ENCODE measurements at regions not wholly inside any gene's neighbourhood (a gene's known extent, or its start where the extent isn't known, plus 50 kb on each side); places are given as distances from the start of the nearest gene placed in this dataset.

- DNase-seq (ENCODE audit: low spot score) (no peak), ATAC-seq (no peak)
- intact Hi-C loops (cut with DNase I): no loop called here
These were observed 65.1 kb downstream of the SLC4A3 start for GRCh38 chr2:219692521-219692920.

DNA sequence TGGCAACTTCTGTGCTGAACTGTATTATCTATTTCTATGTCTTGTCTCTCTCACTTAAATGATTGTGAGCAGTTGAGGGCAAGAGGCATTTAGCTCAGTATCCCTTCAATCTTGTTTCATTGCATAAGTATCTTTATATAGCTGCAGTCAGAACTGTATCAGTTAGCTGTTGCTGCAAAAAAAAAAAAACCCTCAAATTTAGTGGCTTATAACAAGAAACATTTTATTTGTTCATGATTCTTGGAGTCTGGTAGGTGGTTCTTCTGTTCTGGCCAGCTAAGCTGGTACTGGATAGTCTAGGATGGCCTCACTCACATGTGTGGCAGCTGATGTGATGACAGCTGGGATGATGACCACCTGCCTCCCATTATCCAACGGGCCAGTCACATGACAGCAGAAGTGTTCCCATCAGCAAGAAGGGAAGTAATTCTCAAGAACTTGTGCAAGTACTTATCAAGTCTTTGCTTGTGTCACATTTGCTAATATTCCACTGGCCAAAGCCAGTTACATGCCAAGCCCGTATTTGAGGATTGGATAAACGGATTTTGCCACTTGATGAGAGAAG is 67.8 kb downstream of the SLC4A3 start:
- intact Hi-C loops (cut with DNase I): no loop called here
- no peak for ATAC-seq

GRCh38 chr2:219697811-219698747 is 70.6 kb downstream of the SLC4A3 start:
- no peak for DNase-seq (ENCODE audit: low spot score)
- intact Hi-C loops (cut with DNase I): no loop called here
- peak; percentile 38 for ATAC-seq

More for the DNA sequence above, 67.8 kb downstream of the SLC4A3 start:
- no peak for DNase-seq (ENCODE audit: low spot score)

DNA sequence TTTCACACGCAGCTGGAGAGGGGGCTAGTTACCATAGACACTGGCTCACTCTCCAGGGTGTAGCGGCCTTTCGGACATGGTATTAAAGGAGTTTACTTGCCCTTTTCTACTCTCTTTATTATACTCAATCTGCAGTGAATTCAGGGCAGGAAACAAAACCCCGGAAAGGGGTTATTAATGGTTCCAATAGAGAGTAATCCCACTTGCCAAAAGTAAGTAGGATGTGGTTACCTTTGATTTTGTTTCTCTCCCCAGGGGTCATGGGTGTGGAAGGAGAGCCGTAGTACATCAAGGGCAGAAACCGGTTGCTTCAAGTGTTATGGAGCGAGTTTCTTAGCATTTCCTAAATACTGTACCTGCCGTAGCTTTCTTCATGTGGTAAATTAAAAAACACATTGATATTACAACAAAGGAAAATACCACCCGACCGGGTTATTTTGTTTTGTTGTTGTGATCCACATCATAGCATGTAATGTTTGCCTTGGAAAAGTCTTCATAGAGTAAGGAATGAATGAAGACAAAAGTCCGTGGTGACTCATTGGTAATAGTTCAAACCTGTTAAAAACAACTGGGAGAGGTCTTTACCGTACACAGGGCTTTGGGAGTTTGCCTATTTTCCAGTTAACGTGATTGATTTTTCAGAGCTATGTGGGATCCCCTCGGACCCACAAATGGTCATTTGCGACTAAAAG is 71.5 kb downstream of the SLC4A3 start:
- peak; percentile 55 for ATAC-seq
- intact Hi-C loops (cut with DNase I): no loop called here
- DNase-seq (ENCODE audit: low spot score): no peak

- no peak for DNase-seq (ENCODE audit: low spot score)
- no peak for ATAC-seq
- intact Hi-C loops (cut with DNase I): no loop called here
These were observed 72.0 kb downstream of the SLC4A3 start for GRCh38 chr2:219699440-219699821.

DNA sequence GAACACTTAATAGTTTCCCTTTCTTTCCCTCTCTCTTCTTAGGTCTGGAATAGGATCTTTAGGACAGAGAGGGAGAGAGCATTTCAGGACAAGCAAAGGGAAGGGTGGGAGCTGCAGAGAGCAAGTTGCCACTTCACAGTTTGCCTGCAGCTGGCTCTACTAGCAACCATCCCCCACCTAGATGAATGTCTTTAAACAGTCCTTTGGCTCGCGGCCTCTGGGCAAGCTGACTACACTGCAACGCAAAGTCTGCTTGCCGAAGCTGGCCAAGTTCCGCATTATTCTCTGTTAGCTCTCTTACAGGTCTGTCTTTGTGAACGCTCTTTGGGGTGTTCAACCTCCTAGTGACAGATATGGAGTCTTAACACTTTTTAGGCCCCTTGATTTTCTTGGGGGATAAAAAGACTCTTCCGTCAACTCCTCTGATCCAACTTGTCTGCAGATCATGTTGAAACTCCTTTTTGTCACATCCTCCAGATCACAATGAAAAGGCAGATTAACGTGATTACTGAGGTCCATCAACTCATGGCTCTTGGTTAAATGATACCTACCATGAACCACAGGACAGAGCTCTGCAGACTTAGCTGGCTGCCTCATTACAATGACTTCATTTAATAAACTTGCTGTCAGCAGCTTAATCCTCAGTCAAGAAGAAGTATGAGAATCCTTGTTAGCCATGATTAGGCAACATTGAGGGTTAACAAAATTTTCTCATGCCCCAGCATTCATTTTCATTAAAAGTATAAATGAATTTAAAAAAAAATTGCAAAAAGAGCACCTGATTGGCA is 74.6 kb downstream of the SLC4A3 start:
- intact Hi-C loops (cut with DNase I): no loop called here
- ATAC-seq (no peak), DNase-seq (ENCODE audit: low spot score) (no peak)

GRCh38 chr2:219702796-219703545 is 75.5 kb downstream of the SLC4A3 start:
- intact Hi-C loops (cut with DNase I): no loop called here
- ATAC-seq (peak; percentile 52), DNase-seq (ENCODE audit: low spot score) (no peak)

DNA sequence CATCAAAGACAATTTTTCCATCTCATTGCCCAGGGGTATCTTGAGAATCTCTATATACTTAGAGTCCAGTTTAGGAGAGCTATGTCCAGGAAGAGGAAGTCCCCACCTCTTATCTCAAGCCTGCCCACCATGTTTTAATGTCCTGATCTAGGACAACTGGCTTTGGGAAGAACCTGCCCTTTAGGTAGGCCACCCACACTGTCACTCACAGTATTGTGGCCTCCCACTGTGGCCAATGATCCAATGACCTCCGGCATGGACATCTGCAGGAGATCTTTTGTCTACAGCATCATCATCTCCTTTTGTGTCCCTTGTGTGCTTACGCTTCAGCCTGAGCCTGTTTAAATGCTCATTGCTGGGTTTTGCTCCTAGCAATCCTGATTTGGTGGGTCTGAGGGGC is 77.4 kb downstream of the SLC4A3 start:
- no peak for DNase-seq (ENCODE audit: low spot score)
- no peak for ATAC-seq
- intact Hi-C loops (cut with DNase I): no loop called here

GRCh38 chr2:219706823-219707281 is 79.4 kb downstream of the SLC4A3 start:
- ATAC-seq (no peak), DNase-seq (ENCODE audit: low spot score) (no peak)
- intact Hi-C loops (cut with DNase I): no loop called here

- DNase-seq (ENCODE audit: low spot score) (no peak), ATAC-seq (no peak)
- intact Hi-C loops (cut with DNase I): no loop called here
These were observed 80.3 kb downstream of the SLC4A3 start for GRCh38 chr2:219707496-219708285.

GRCh38 chr2:219709331-219709761 is 81.9 kb downstream of the SLC4A3 start:
- intact Hi-C loops (cut with DNase I): no loop called here
- DNase-seq (ENCODE audit: low spot score) (no peak), ATAC-seq (peak; percentile 69)

DNA sequence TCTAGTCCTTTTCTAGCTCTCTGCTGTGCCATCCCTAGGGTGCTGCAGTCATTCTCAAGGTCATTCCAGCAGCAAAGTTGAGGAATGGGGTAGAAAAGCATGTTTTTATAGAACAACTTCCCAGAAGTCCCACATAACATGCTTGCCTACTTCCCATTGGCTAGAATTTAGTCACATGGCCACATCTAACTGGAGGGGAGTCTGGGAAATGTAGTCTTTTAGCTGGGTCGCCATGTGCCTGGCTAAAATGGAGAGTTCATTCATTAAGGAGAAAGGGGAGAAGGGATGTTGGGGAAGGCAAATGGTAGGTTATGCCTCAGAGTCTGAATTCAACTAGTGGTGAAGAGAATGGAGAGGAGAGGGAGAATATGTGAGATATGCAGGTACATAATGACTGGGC is 85.7 kb downstream of the SLC4A3 start:
- ATAC-seq (no peak), DNase-seq (ENCODE audit: low spot score) (no peak)
- intact Hi-C loops (cut with DNase I): no loop called here

DNA sequence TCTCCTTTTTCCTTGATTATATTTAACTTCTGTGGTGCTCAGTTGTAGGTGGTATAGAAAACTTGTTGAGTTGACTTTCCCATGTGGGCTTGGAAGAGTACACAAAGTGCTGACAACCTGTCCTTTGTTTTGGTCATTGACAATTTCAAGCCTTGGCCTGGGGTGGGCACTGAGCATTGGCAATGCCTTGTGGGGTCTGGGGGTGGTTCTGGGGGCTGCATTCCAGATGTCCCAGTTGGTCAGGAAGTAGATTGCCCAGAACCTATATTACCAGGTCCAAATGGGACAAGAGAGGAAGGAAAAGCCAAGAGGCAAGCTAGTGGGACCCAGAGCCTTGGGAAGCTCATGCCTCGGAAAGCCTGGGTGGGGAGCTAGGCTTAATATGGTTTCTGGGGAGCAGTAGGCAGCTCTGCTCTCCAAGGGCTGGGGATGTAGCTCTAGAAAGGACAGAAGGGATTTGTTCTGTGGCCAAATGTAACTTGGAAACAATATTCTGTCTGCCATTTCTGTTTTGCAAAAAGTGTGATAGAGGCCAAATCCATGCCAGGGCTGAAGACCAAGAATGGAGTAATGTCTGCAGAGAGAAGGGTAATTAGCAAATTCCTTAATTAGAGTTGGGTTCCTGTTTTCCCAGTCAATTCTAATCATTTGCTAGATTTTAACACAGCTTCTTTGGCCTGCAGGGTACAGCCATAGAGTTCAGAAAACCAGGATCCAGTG is 87.4 kb downstream of the SLC4A3 start:
- ATAC-seq (no peak), DNase-seq (ENCODE audit: low spot score) (no peak)
- intact Hi-C loops (cut with DNase I): no loop called here

GRCh38 chr2:219718066-219718465 is 90.6 kb downstream of the SLC4A3 start:
- DNase-seq (ENCODE audit: low spot score) (no peak), ATAC-seq (no peak)
- intact Hi-C loops (cut with DNase I): no loop called here

DNA sequence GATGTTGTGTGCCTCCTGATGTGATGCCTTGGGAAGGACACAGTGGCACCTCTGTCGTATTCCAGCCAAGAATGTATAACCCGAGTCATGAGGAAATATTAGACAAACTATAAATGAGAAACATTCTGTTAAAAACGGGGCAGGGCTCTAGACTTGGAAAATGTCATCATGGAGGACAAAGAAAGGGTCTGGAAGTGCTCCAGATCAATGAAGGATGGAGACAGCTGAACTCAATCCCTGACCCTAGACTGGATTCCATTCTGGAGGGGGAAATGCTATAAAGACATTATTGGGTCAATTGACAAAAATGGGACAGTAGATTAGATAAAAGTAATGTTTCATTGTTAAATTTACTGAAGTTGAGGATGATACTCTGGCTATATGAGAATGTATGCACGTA is 92.1 kb downstream of the SLC4A3 start:
- intact Hi-C loops (cut with DNase I): no loop called here
- ATAC-seq (no peak), DNase-seq (ENCODE audit: low spot score) (no peak)

DNA sequence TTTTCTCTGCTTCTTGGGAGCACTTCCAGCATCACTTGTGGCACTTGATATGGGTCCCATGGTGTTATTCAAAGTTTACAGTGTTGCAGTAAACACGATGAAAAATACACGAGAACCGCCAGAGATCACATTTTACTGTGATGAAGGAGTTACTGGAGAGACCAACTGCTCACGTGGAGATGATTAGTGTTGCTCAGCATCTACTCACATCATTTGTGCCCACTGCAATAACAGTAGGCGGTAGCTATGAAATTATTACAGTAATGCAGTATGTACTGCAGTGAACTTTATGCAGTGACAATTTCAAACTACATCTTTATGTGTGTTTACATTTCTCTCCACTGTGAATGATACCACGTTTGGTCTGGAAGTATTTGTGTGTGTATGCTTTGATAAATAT is 93.5 kb downstream of the SLC4A3 start:
- intact Hi-C loops (cut with DNase I): no loop called here
- no peak for DNase-seq (ENCODE audit: low spot score)
- no peak for ATAC-seq

DNA sequence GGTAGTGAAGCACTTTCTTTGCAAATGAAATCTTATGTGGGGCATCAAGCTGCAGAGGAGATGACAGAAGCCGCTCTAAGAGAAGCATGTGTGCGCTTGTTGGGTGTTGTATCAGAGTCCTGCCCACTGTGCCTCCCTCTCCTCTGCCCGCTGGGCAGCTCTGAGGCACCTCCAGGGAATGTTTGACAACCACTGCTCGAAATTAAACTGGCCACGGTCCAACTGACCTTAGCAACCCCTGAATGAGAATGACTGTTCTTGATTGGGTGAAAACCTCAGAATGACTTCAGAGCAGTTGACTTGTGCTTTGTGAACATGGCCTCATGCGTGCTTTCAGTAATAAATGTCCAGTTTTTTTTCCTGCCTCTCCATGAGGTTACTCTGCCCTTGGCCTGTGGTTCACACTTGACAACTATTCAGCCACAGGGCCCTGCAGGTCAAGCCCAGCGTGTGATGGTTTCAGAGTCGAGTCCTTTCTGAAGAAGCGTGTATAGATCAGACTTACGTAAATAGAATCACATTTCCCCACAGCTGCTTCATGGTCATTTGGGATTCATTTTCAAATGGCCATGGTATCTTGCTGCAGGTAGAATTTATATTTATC is 94.9 kb downstream of the SLC4A3 start:
- intact Hi-C loops (cut with DNase I): no loop called here
- DNase-seq (ENCODE audit: low spot score) (no peak), ATAC-seq (no peak)
